OCI-LY7 (cell line): ENCODE measurements at regions not wholly inside any gene's neighbourhood (a gene's known extent, or its start where the extent isn't known, plus 50 kb on each side); places are given as distances from the start of the nearest gene placed in this dataset.

Experiments
- BruUV-seq: library from RNA; stranded (reverse); fragments of 400-500 nt; replicated peaks from 2 replicates; lab custom pipeline; 2021; lab: Mats Ljungman, UMichigan
- CTCF ChIA-PET: fragments of 300-600 bp; sonication (Branson Sonifier 250); formaldehyde crosslinking; loops from one replicate; lab custom pipeline; 2022; ENCODE audit warnings: antibody characterized with exemption; ENCODE audit not compliant: unreplicated experiment; lab: Charles Lee
- POLR2A ChIA-PET: fragments of 300-600 bp; sonication (Branson Sonifier 250); formaldehyde crosslinking; loops from one replicate; lab custom pipeline; 2022; ENCODE audit warnings: antibody characterized with exemption; lab: Charles Lee
- DNase-seq: peaks from one replicate; pipeline ENCODE4 v3.0.0-alpha.2; 2015; ENCODE audit warnings: low spot score
- H2AFZ ChIP-seq: fragments of 200-600 bp; sonication (generic), shearing (Covaris generic); 2 replicates; pipeline ENCODE4 v1.6.1; 2014; ENCODE audit warnings: mild to moderate bottlenecking, antibody characterized with exemption, low read length, moderate library complexity
- H3K27ac ChIP-seq: fragments of 200-600 bp; sonication (generic); 2 replicates; pipeline ENCODE4 v1.5.1; 2014; ENCODE audit warnings: mixed run types, low read depth, mild to moderate bottlenecking, moderate library complexity, low read length, inconsistent platforms; ENCODE audit not compliant: poor library complexity, severe bottlenecking
- H3K36me3 ChIP-seq: fragments of 200-600 bp; sonication (generic); 2 replicates; pipeline ENCODE4 v1.6.1; 2014; ENCODE audit warnings: mild to moderate bottlenecking, antibody characterized with exemption, low read length, moderate library complexity, mixed read lengths; ENCODE audit not compliant: insufficient read depth
- H3K4me1 ChIP-seq: fragments of 200-600 bp; sonication (generic); 2 replicates; pipeline ENCODE4 v1.5.1; 2014; ENCODE audit warnings: mild to moderate bottlenecking, low read length; ENCODE audit not compliant: insufficient read depth, poor library complexity, severe bottlenecking
- H3K4me2 ChIP-seq: fragments of 200-600 bp; sonication (generic); 2 replicates; pipeline ENCODE4 v1.6.1; 2014; ENCODE audit warnings: mild to moderate bottlenecking, low read length
- H3K4me3 ChIP-seq: fragments of 200-600 bp; sonication (generic); 2 replicates; pipeline ENCODE4 v1.5.1; 2014; ENCODE audit warnings: mild to moderate bottlenecking, low read depth, low read length; ENCODE audit not compliant: poor library complexity, severe bottlenecking
- H3K79me2 ChIP-seq: fragments of 200-600 bp; sonication (generic); 2 replicates; pipeline ENCODE4 v1.6.1; 2016; ENCODE audit warnings: low read depth, mild to moderate bottlenecking, low read length, moderate library complexity, mixed read lengths; ENCODE audit not compliant: insufficient read depth
- H3K9me2 ChIP-seq: fragments of 200-600 bp; sonication (generic); 2 replicates; pipeline ENCODE4 v1.6.1; 2016; ENCODE audit warnings: mild to moderate bottlenecking, low read length, mixed read lengths; ENCODE audit not compliant: insufficient read depth
- H3K9me3 ChIP-seq: fragments of 200-600 bp; sonication (generic); 2 replicates; pipeline ENCODE4 v1.6.1; 2014; ENCODE audit warnings: mild to moderate bottlenecking, mixed run types, low read length, mixed read lengths
- H4K20me1 ChIP-seq: fragments of 200-600 bp; sonication (generic); 2 replicates; pipeline ENCODE4 v1.6.1; 2014; ENCODE audit warnings: mild to moderate bottlenecking, antibody characterized with exemption, low read length, moderate library complexity, mixed read lengths; ENCODE audit not compliant: insufficient read depth
- CTCF ChIP-seq: fragments of 200-600 bp; sonication (generic); conservative IDR thresholded peaks from 2 replicates; pipeline ENCODE4 v1.5.1; 2014; ENCODE audit warnings: mild to moderate bottlenecking, antibody characterized with exemption, low read length, moderate library complexity, mixed read lengths
- EZH2phosphoT487 ChIP-seq: fragments of 200-600 bp; sonication (generic); IDR thresholded peaks from 2 replicates; pipeline ENCODE4 v1.6.1; 2018; ENCODE audit warnings: low read depth, borderline replicate concordance, mild to moderate bottlenecking, mixed run types, antibody characterized with exemption, low read length, moderate library complexity, mixed read lengths
- intact Hi-C: fragments of 100-400 bp; cut with micrococcal nuclease; formaldehyde crosslinking; loops from one replicate; pipeline ENCODE4 v1.10.0; 2022; ENCODE audit not compliant: unreplicated experiment

DNA sequence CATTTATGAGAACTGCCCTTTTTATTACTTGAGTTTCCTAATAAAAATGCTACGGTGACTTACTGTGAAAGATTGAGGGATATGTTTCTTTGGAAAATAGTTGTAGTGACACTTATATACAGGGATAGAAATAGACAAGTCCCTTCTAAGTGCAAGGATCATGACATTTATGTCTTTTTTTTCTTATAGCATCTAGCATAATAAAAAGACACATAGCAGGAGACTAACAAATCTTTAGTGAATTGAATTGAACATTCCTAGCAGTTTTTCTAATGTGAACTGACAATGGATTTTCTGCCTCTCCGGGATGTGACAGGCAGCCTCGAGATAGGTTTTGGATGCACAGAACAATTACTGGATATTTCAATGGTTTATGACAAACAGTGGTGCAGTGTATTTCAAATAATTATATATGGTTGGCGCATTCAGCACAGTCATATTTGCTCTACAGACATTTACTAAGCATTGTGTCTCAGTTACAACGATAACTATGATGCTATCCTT lies 562.8 kb downstream of the ADCYAP1 start:
- Histone ChIP-seq H3K36me3 (no peaks in the 10 kb centered on the region), H3K4me3 (no peak overlapping the region), H4K20me1 (no peaks in the 10 kb centered on the region), H3K4me2 (no peak overlapping the region), H2AFZ (no peak overlapping the region), H3K4me1 (no peaks in the 10 kb centered on the region), H3K9me3 (no peaks in the 10 kb centered on the region; the same call in 1 of the 2 replicates), H3K79me2 (no peaks in the 10 kb centered on the region), H3K27ac (no peak overlapping the region), H3K9me2 (no peaks in the 10 kb centered on the region; the same call in 1 of the 2 replicates)
- TF ChIP-seq CTCF, result no peak
- no peak for TF ChIP-seq EZH2phosphoT487
- intact Hi-C loops, result no loop called here
- no peak for DNase-seq
- ChIA-PET POLR2A (no interaction called here), CTCF (no interaction called here)
- BruUV-seq, result no TSS peak

- POLR2A ChIA-PET, result interaction anchor here (1.2 kb wide), 1 partner anchor 11 kb away, joined by 3 read pairs; no protein-coding TSS in a partner anchor
- Histone ChIP-seq H3K36me3 (no peaks in the 10 kb centered on the region), H3K4me2 (no peak overlapping the region), H4K20me1 (no peaks in the 10 kb centered on the region), H3K9me3 (no peaks in the 10 kb centered on the region; the same call in 1 of the 2 replicates), H2AFZ (no peak overlapping the region), H3K4me3 (no peak overlapping the region), H3K9me2 (no peaks in the 10 kb centered on the region; the same call in 1 of the 2 replicates), H3K4me1 (no peaks in the 10 kb centered on the region), H3K79me2 (no peaks in the 10 kb centered on the region), H3K27ac (no peak overlapping the region)
- DNase-seq, result no peak
- TF ChIP-seq CTCF (no peak), EZH2phosphoT487 (no peak)
- CTCF ChIA-PET, result no interaction called here
- BruUV-seq, result no TSS peak
- intact Hi-C loops, result no loop called here
Observed at GRCh38 chr18:1468550-1468949, 563.9 kb downstream of the ADCYAP1 start.

GRCh38 chr18:1475867-1476266 lies 571.2 kb downstream of the ADCYAP1 start:
- H4K20me1 ChIP-seq, result no peaks in the 10 kb centered on the region
- no peaks in the 10 kb centered on the region for H3K9me3 ChIP-seq
- no peak overlapping the region for H3K27ac ChIP-seq
- H3K4me3 ChIP-seq, result no peak overlapping the region
- no peak overlapping the region for H2AFZ ChIP-seq
- intact Hi-C loops, result no loop called here
- TF ChIP-seq CTCF (no peak), EZH2phosphoT487 (no peak)
- no peaks in the 10 kb centered on the region; the same call in 1 of the 2 replicates for H3K9me2 ChIP-seq
- no peaks in the 10 kb centered on the region for H3K36me3 ChIP-seq
- H3K4me1 ChIP-seq, result no peaks in the 10 kb centered on the region
- DNase-seq, result no peak
- H3K79me2 ChIP-seq, result no peaks in the 10 kb centered on the region
- ChIA-PET POLR2A (interaction anchor here (0.6 kb wide), 1 partner anchor 255 kb away, joined by 3 read pairs; no protein-coding TSS in a partner anchor), CTCF (no interaction called here)
- no peak overlapping the region for H3K4me2 ChIP-seq
- no TSS peak for BruUV-seq
